Keratinocyte (primary cell): ENCODE measurements at regions not wholly inside any gene's neighbourhood (a gene's known extent, or its start where the extent isn't known, plus 50 kb on each side); places are given as distances from the start of the nearest gene placed in this dataset.

Experiments
- DNase-seq: peaks from one replicate; pipeline ENCODE4 v3.0.0-alpha.2; 2011; ENCODE audit warnings: low read depth, missing footprints, low spot score
- FAIRE-seq: peaks from 2 replicates; lab custom pipeline; 2011; peaks lifted over from hg19 to GRCh38; lab: Jason Lieb, UNC
- H2AFZ ChIP-seq: 2 replicates; pipeline ENCODE4 v1.6.0; 2012; ENCODE audit warnings: low read length, control low read depth, inconsistent platforms; ENCODE audit not compliant: control insufficient read depth
- H3K27ac ChIP-seq: 2 replicates; pipeline ENCODE4 v1.5.1; 2011; ENCODE audit warnings: low read length; ENCODE audit not compliant: control insufficient read depth, insufficient read depth
- H3K27me3 ChIP-seq: 3 replicates; pipeline ENCODE4 v1.6.0; 2011; ENCODE audit warnings: low read length; ENCODE audit not compliant: control insufficient read depth, insufficient read depth; ENCODE audit errors: extremely low read depth
- H3K36me3 ChIP-seq, 2 experiments: 2 replicates in 1 of 2; 3 replicates in 1 of 2; pipeline ENCODE4 v1.5.1; 2011; ENCODE audit warnings: low read length in 2 of 2, mild to moderate bottlenecking in 1 of 2; ENCODE audit not compliant: control insufficient read depth in 2 of 2, insufficient read depth in 2 of 2; ENCODE audit errors: extremely low read depth in 1 of 2
- H3K4me1 ChIP-seq: 3 replicates; pipeline ENCODE4 v1.5.1; 2011; ENCODE audit warnings: low read length; ENCODE audit not compliant: control insufficient read depth, insufficient read depth; ENCODE audit errors: extremely low read depth
- H3K4me2 ChIP-seq: 3 replicates; pipeline ENCODE4 v1.6.0; 2011; ENCODE audit warnings: low read depth, low read length; ENCODE audit not compliant: control insufficient read depth, insufficient read depth; ENCODE audit errors: extremely low read depth
- H3K4me3 ChIP-seq, 3 experiments: fragments of 200-600 bp in 1 of 3; sonication (generic) in 1 of 3; 2 replicates in 2 of 3; 3 replicates in 1 of 3; pipeline ENCODE4 v1.5.1; 2011 to 2016; ENCODE audit warnings: low read length in 3 of 3, mild to moderate bottlenecking in 3 of 3, control low read depth in 2 of 3, inconsistent platforms in 1 of 3, low read depth in 1 of 3, mixed read lengths in 1 of 3, mixed run types in 1 of 3, moderate library complexity in 1 of 3; ENCODE audit not compliant: control insufficient read depth in 2 of 3, insufficient read depth in 2 of 3; ENCODE audit errors: extremely low read depth in 1 of 3
- H3K79me2 ChIP-seq: 2 replicates; pipeline ENCODE4 v1.6.0; 2012; ENCODE audit warnings: low read length; ENCODE audit not compliant: control insufficient read depth, insufficient read depth
- H3K9ac ChIP-seq: 3 replicates; pipeline ENCODE4 v1.6.0; 2011; ENCODE audit warnings: low read length; ENCODE audit not compliant: control insufficient read depth, insufficient read depth; ENCODE audit errors: extremely low read depth
- H3K9me1 ChIP-seq: 3 replicates; pipeline ENCODE4 v1.6.0; 2011; ENCODE audit warnings: low read length; ENCODE audit not compliant: control insufficient read depth, insufficient read depth; ENCODE audit errors: extremely low read depth
- H3K9me3 ChIP-seq: 2 replicates; pipeline ENCODE4 v1.5.1; 2012; ENCODE audit warnings: low read depth, low read length; ENCODE audit not compliant: control insufficient read depth
- H4K20me1 ChIP-seq: 3 replicates; pipeline ENCODE4 v1.6.0; 2011; ENCODE audit warnings: low read length; ENCODE audit not compliant: control insufficient read depth, insufficient read depth; ENCODE audit errors: extremely low read depth
- CTCF ChIP-seq, 3 experiments: IDR thresholded peaks in 1 of 3; conservative IDR thresholded peaks in 1 of 3; optimal IDR thresholded peaks in 1 of 3; 2 replicates in 2 of 3; 3 replicates in 1 of 3; pipeline versions ENCODE3 to v1.5.1; 2011; ENCODE audit warnings: low read length in 3 of 3, mild to moderate bottlenecking in 3 of 3, moderate library complexity in 2 of 3, control low read depth in 1 of 3, inconsistent platforms in 1 of 3; ENCODE audit not compliant: insufficient read depth in 2 of 3; ENCODE audit errors: extremely low read depth in 1 of 3
- EZH2 ChIP-seq: IDR thresholded peaks from one replicate; pipeline ENCODE4 v1.6.1; 2012; ENCODE audit warnings: inconsistent platforms, mild to moderate bottlenecking, low read length, moderate library complexity
- dilution Hi-C: fragments of 300-500 bp; cut with MboI; formaldehyde crosslinking; loops from one replicate; pipeline ENCODE4 v1.7.0; 2020; ENCODE audit warnings: low sequenced_read_pairs; ENCODE audit not compliant: extremely low pct_ligation_motif_present

GRCh38 chr2:104443145-104443544 is 410.8 kb upstream of the POU3F3 start:
- no peaks in the 10 kb centered on the region for H3K36me3 ChIP-seq
- peaks cover 2% of the 10 kb centered on the region for H3K9me3 ChIP-seq
- H4K20me1 ChIP-seq = no peaks in the 10 kb centered on the region
- FAIRE-seq = no peak
- DNase-seq = no peak
- H3K27me3 ChIP-seq = no peaks in the 10 kb centered on the region
- H3K27ac ChIP-seq = no peak overlapping the region
- dilution Hi-C loops = loop anchor here (25.0 kb wide), 1 partner anchor 94 kb away; no protein-coding TSS in a partner anchor
- no peak overlapping the region for H3K4me2 ChIP-seq
- no peak overlapping the region for H2AFZ ChIP-seq
- H3K9ac ChIP-seq = no peak overlapping the region
- TF ChIP-seq EZH2 (no peak), CTCF (optimal IDR thresholded peaks at IDR 0.05 in 1 of 3, IDR thresholded peaks at IDR 0.05 in 1 of 3, conservative IDR thresholded peaks at IDR 0.05 in 1 of 3; ENCODE audit: extremely low read depth in 1 of 3, insufficient read depth in 2 of 3, low read length in 3 of 3) (no peak)
- H3K79me2 ChIP-seq = no peaks in the 10 kb centered on the region
- H3K9me1 ChIP-seq = no peaks in the 10 kb centered on the region
- no peak overlapping the region for H3K4me3 ChIP-seq
- H3K4me1 ChIP-seq = no peaks in the 10 kb centered on the region

GRCh38 chr2:104444392-104444791 is 409.5 kb upstream of the POU3F3 start:
- dilution Hi-C loops = loop anchor here (25.0 kb wide), 1 partner anchor 93 kb away; no protein-coding TSS in a partner anchor
- FAIRE-seq (no peak), DNase-seq (no peak)
- H2AFZ ChIP-seq = no peak overlapping the region
- H3K4me3 ChIP-seq = no peak overlapping the region
- no peaks in the 10 kb centered on the region for H3K36me3 ChIP-seq
- H3K27me3 ChIP-seq = no peaks in the 10 kb centered on the region
- no peak for TF ChIP-seq CTCF (optimal IDR thresholded peaks at IDR 0.05 in 1 of 3, IDR thresholded peaks at IDR 0.05 in 1 of 3, conservative IDR thresholded peaks at IDR 0.05 in 1 of 3; ENCODE audit: extremely low read depth in 1 of 3, insufficient read depth in 2 of 3, low read length in 3 of 3)
- no peaks in the 10 kb centered on the region for H4K20me1 ChIP-seq
- H3K79me2 ChIP-seq = no peaks in the 10 kb centered on the region
- H3K9me3 ChIP-seq = peaks cover 2% of the 10 kb centered on the region
- H3K9me1 ChIP-seq = no peaks in the 10 kb centered on the region
- no peak overlapping the region for H3K4me2 ChIP-seq
- no peak overlapping the region for H3K9ac ChIP-seq
- H3K4me1 ChIP-seq = no peaks in the 10 kb centered on the region
- no peak overlapping the region for H3K27ac ChIP-seq
